ENCODE measurements at regions not wholly inside any gene's neighbourhood (a gene's known extent, or its start where the extent isn't known, plus 50 kb on each side); places are given as distances from the start of the nearest gene placed in this dataset.

DNA sequence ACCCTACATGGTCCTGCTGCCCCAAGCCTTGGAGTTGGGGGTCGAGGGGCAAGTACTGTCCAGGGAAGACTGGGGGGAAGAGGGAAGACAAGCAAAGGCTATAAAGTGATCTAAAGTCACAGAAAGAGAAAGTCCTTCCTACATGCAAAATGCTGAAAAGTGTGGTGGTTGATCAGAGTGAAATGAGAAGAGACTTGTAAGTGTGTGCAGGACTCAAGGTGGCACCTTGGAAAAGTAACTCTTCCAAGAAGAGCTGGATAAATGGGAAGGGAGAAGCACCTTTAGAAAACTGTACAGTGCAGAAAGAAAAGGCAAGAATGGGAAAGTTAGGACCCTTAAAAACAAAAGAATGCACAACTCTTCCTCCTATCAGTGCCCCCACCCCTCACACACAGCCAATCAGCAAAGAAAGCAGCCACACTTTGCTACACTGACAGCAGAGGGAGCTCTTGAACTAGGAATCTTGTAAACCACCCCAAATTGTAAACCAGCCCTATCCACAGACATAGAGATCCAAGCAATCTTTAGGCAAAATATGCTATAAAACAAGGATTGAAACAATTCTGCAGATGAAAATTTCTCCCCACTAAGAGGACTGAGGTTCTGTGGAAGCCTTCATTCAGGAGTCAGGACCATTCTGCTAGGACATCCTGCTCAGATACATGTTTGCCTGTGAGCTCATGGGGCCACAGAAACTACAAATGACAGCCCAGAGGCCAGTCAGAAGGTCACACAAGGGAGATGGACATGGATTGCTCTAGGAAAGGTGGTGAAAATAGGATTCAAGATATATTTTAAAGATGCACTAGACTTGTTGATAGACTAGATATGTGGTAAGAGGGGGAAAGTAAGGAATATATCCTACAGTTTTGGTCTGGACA, 146.4 kb downstream of the FTCDNL1 start:
- H2AK5ac ChIP-seq (ENCODE audit: insufficient read length, low read length), result no peak overlapping the region
- Mint-ChIP-seq H3K27ac (peak overlapping the region in 1 of 3 experiments; percentile 69; a peak in 1 of 7 replicates), H3K36me3 (ENCODE audit: insufficient read depth in 1 of 3, low read depth in 3 of 3) (peaks cover 4 to 20% (median 4%) of the 10 kb centered on the region in 3 experiments), H3K27me3 (ENCODE audit: low read depth) (no peaks in the 10 kb centered on the region), H3K4me1 (peaks cover 0 to 5% of the 10 kb centered on the region in 2 experiments; a peak in 1 of 4 replicates), H3K9me3 (peaks cover 17 to 21% of the 10 kb centered on the region in 2 experiments), H3K4me3 (no peak overlapping the region)
- TF ChIP-seq, protein P1, sequence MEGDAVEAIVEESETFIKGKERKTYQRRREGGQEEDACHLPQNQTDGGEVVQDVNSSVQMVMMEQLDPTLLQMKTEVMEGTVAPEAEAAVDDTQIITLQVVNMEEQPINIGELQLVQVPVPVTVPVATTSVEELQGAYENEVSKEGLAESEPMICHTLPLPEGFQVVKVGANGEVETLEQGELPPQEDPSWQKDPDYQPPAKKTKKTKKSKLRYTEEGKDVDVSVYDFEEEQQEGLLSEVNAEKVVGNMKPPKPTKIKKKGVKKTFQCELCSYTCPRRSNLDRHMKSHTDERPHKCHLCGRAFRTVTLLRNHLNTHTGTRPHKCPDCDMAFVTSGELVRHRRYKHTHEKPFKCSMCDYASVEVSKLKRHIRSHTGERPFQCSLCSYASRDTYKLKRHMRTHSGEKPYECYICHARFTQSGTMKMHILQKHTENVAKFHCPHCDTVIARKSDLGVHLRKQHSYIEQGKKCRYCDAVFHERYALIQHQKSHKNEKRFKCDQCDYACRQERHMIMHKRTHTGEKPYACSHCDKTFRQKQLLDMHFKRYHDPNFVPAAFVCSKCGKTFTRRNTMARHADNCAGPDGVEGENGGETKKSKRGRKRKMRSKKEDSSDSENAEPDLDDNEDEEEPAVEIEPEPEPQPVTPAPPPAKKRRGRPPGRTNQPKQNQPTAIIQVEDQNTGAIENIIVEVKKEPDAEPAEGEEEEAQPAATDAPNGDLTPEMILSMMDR (conservative IDR thresholded peaks at IDR 0.05), result peak; percentile 87
- no peaks in the 10 kb centered on the region for H3K79me2 ChIP-seq (ENCODE audit: insufficient read depth, low read length)
- H3T11ph ChIP-seq (ENCODE audit: low read length), result no peak overlapping the region
- H3K4me2 ChIP-seq (ENCODE audit: insufficient read depth, insufficient read length, low read length), result no peak overlapping the region
- no CpG with 5 or more reads among the region's 1 CpG for WGBS (ENCODE audit: extremely low coverage, insufficient read length, low lambda C conversion rate)
- no peak overlapping the region for H4K5ac ChIP-seq (ENCODE audit: insufficient read length, low read depth, low read length)
- no peaks in the 10 kb centered on the region for H4K20me1 ChIP-seq (ENCODE audit: control insufficient read depth, insufficient read depth, insufficient read length)
- H3K23ac ChIP-seq (ENCODE audit: insufficient read length, low read depth, low read length), result no peak overlapping the region
- H3K18ac ChIP-seq (ENCODE audit: insufficient read length, low read depth, low read length), result no peak overlapping the region
- H3K14ac ChIP-seq (ENCODE audit: insufficient read depth, low read length), result no peak overlapping the region
- no peaks in the 10 kb centered on the region for H3K9me3 ChIP-seq (ENCODE audit: control insufficient read depth, low read depth, low read length)
- no peak overlapping the region for H3K4ac ChIP-seq (ENCODE audit: low read depth, low read length)
- H2BK15ac ChIP-seq (ENCODE audit: low read depth, low read length), result no peak overlapping the region
- no peaks in the 10 kb centered on the region for H3K79me1 ChIP-seq (ENCODE audit: insufficient read depth, low read depth, low read length, poor library complexity, severe bottlenecking)
- no peak overlapping the region for H3K9ac ChIP-seq (ENCODE audit: extremely low read depth, insufficient read length, low read length)
- no peak overlapping the region for H4K8ac ChIP-seq (replicated peaks; ENCODE audit: insufficient read length, low read depth, low read length)
- H2BK12ac ChIP-seq (ENCODE audit: insufficient read length, low read depth, low read length), result no peak overlapping the region
- H3K56ac ChIP-seq (ENCODE audit: insufficient read length, low read depth, low read length), result no peak overlapping the region
- no peak overlapping the region for H4K91ac ChIP-seq (ENCODE audit: insufficient read length, low read depth, low read length)
- peak; percentile 45 for DNase-seq
- no peak overlapping the region for H2BK120ac ChIP-seq (ENCODE audit: low read depth, low read length, poor library complexity, severe bottlenecking)
- no peaks in the 10 kb centered on the region for H3K4me1 ChIP-seq (ENCODE audit: insufficient read depth, low read length)
- no peak overlapping the region for H2BK5ac ChIP-seq (ENCODE audit: insufficient read length, low read length)
- H2AFZ ChIP-seq (ENCODE audit: low read length), result no peak overlapping the region
- no peaks in the 10 kb centered on the region for H3K27me3 ChIP-seq (ENCODE audit: insufficient read depth, low read length)
- no peaks in the 10 kb centered on the region for H3K23me2 ChIP-seq (ENCODE audit: insufficient read length, low read depth, low read length, poor library complexity, severe bottlenecking)
- H3K27ac ChIP-seq (ENCODE audit: insufficient read length, low read depth, low read length), result no peak overlapping the region
- H2BK20ac ChIP-seq (ENCODE audit: low read depth, low read length, poor library complexity, severe bottlenecking), result no peak overlapping the region

Data from H9 (cell line).